ENCODE measurements at regions not wholly inside any gene's neighbourhood (a gene's known extent, or its start where the extent isn't known, plus 50 kb on each side); places are given as distances from the start of the nearest gene placed in this dataset.

DNA sequence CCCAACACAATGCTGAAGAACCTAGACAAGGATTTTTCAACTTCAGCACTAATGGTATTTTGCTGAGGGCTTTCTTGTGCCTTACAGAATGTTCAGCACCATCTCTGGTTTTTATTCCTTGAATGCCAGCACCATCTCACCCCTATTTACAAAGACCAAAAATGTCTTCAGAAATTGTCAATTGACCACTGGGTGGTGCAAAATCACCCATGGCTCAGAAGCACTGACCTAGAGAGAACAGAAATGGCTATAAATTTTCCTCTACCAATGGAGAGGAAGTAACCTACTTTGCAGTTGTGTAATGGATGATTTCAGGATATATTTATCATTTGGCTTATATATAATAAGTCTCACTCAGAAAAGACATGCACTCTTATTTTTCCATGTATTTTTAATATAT is 431.0 kb upstream of the IRAK1BP1 start:
- Histone ChIP-seq H3K9ac (ENCODE audit: low read depth, low read length) (no peak overlapping the region), H4K8ac (ENCODE audit: low read depth in 2 of 2, low read length in 2 of 2) (no peak overlapping the region), H4K91ac (ENCODE audit: insufficient read depth, low read depth, low read length) (no peak overlapping the region), H3K9me1 (ENCODE audit: insufficient read depth, low read length) (no peaks in the 10 kb centered on the region), H3K36me3 (ENCODE audit: control insufficient read depth, insufficient read depth, low read length) (no peaks in the 10 kb centered on the region), H3K18ac (ENCODE audit: low read depth, low read length) (no peak overlapping the region), H4K20me1 (ENCODE audit: insufficient read depth, low read length) (no peaks in the 10 kb centered on the region), H4K5ac (ENCODE audit: low read depth, low read length) (no peak overlapping the region), H2BK15ac (ENCODE audit: low read depth, low read length) (no peak overlapping the region), H2AK5ac (ENCODE audit: low read depth, low read length) (no peak overlapping the region), H2BK5ac (ENCODE audit: low read depth, low read length, poor library complexity, severe bottlenecking) (no peak overlapping the region), H2BK20ac (ENCODE audit: low read depth, low read length) (no peak overlapping the region), H3K79me1 (ENCODE audit: low read depth in 1 of 2, low read length in 2 of 2) (no peaks in the 10 kb centered on the region), H3K4me1 (ENCODE audit: control insufficient read depth, insufficient read depth, low read length) (no peaks in the 10 kb centered on the region), H2AK9ac (replicated peaks; ENCODE audit: low read depth, low read length, poor library complexity) (no peak overlapping the region), H3K27ac (ENCODE audit: insufficient read depth, low read length) (no peak overlapping the region), H3K23ac (ENCODE audit: low read depth, low read length) (no peak overlapping the region), H3K9me3 (ENCODE audit: control insufficient read depth, insufficient read depth, low read length) (no peaks in the 10 kb centered on the region), H3K4me2 (ENCODE audit: low read depth, low read length) (no peak overlapping the region), H3K56ac (ENCODE audit: extremely low read depth, insufficient read depth, low read length) (no peak overlapping the region), H3K4me3 (ENCODE audit: insufficient read depth, low read depth, low read length) (no peak overlapping the region), H2AFZ (replicated peaks; ENCODE audit: low read length, poor library complexity) (no peak overlapping the region), H3K14ac (replicated peaks; ENCODE audit: low read depth, low read length) (no peak overlapping the region), H2BK120ac (ENCODE audit: low read depth, low read length) (no peak overlapping the region), H3K4ac (ENCODE audit: low read depth, low read length) (no peak overlapping the region), H3K27me3 (ENCODE audit: control insufficient read depth, insufficient read depth, low read length) (no peaks in the 10 kb centered on the region)
- BruUV-seq (replicated peaks), result no TSS peak
- POLR2A ChIA-PET (ENCODE audit: unreplicated experiment), result no interaction called here
- DNase-seq, result peak; percentile 33
- intact Hi-C loops (cut with micrococcal nuclease) (loop anchor here (1.0 to 5.0 kb wide), 3 partner anchors 176 to 374 kb away; no protein-coding TSS in a partner anchor), in situ Hi-C loops (cut with MboI; ENCODE audit: low sequenced_read_pairs) (loop anchor here (25.0 kb wide), 1 partner anchor 376 kb away; no protein-coding TSS in a partner anchor), dilution Hi-C loops (cut with HindIII; ENCODE audit: low sequenced_read_pairs, unreplicated experiment) (no loop called here)
- CTCF ChIA-PET, result no interaction called here
- no peak for TF ChIP-seq FOS (IDR thresholded peaks at IDR 0.05; ENCODE audit: low read depth, low read length)
- peak; percentile 52 for TF ChIP-seq RAD21 (IDR thresholded peaks at IDR 0.05; ENCODE audit: low read length)
- TF ChIP-seq RCOR1 (IDR thresholded peaks at IDR 0.05; ENCODE audit: insufficient replicate concordance, low read length), result no peak
- peak; percentile 48 for TF ChIP-seq CTCF (conservative IDR thresholded peaks at IDR 0.05; ENCODE audit: low read depth, low read length)
- peak; percentile 53 for TF ChIP-seq SMC3 (IDR thresholded peaks at IDR 0.05; ENCODE audit: low read depth, low read length)
- no peak for TF ChIP-seq CEBPB (IDR thresholded peaks at IDR 0.05; ENCODE audit: low read depth, low read length)
- peak; percentile 65 for ATAC-seq (ENCODE audit: low read depth)

Measured in IMR-90 (cell line).